HG02763 (cell line): ENCODE measurements at regions not wholly inside any gene's neighbourhood (a gene's known extent, or its start where the extent isn't known, plus 50 kb on each side); places are given as distances from the start of the nearest gene placed in this dataset.

ENCODE experiments used
- ATAC-seq: cut with Tn5 transposase; IDR thresholded peaks from one replicate; pipeline ENCODE4 v1.9.1; 2021; ENCODE audit warnings: mild to moderate bottlenecking, moderate library complexity; ENCODE audit not compliant: unreplicated experiment

- ATAC-seq, result no peak
Observed at GRCh38 chr3:66133050-66133757, 87.6 kb upstream of the SLC25A26 start.

GRCh38 chr3:66128623-66129022 lies 89.9 kb upstream of the MAGI1 start:
- ATAC-seq, result no peak

- ATAC-seq, result no peak
Observed at GRCh38 chr3:66121318-66121717, 82.6 kb upstream of the MAGI1 start.

- no peak for ATAC-seq
Observed at GRCh38 chr3:66115858-66116654, 77.3 kb upstream of the MAGI1 start.

- no peak for ATAC-seq
Observed at GRCh38 chr3:66113542-66113941, 74.8 kb upstream of the MAGI1 start.

GRCh38 chr3:66110840-66111239 lies 72.1 kb upstream of the MAGI1 start:
- ATAC-seq, result no peak

- no peak for ATAC-seq
Observed at GRCh38 chr3:66107855-66108254, 69.1 kb upstream of the MAGI1 start.

- ATAC-seq, result no peak
Observed at GRCh38 chr3:66106788-66107187, 68.1 kb upstream of the MAGI1 start.

GRCh38 chr3:66104535-66104934 lies 65.8 kb upstream of the MAGI1 start:
- no peak for ATAC-seq

GRCh38 chr3:66103729-66104128 lies 65.0 kb upstream of the MAGI1 start:
- ATAC-seq, result no peak

- no peak for ATAC-seq
Observed at GRCh38 chr3:66101901-66102300, 63.2 kb upstream of the MAGI1 start.

- no peak for ATAC-seq
Observed at GRCh38 chr3:66099541-66100065, 60.9 kb upstream of the MAGI1 start.

- ATAC-seq, result no peak
Observed at GRCh38 chr3:66098436-66098835, 59.7 kb upstream of the MAGI1 start.

- ATAC-seq, result no peak
Observed at GRCh38 chr3:66097647-66098046, 58.9 kb upstream of the MAGI1 start.

- ATAC-seq, result no peak
Observed at GRCh38 chr3:66095295-66096001, 56.7 kb upstream of the MAGI1 start.

- no peak for ATAC-seq
Observed at GRCh38 chr3:66093981-66094380, 55.3 kb upstream of the MAGI1 start.

- no peak for ATAC-seq
Observed at GRCh38 chr3:66092175-66092995, 53.7 kb upstream of the MAGI1 start.
